ENCODE measurements at regions not wholly inside any gene's neighbourhood (a gene's known extent, or its start where the extent isn't known, plus 50 kb on each side); places are given as distances from the start of the nearest gene placed in this dataset.

- no peak for DNase-seq
These were observed 195.8 kb downstream of the FOXO1 start for GRCh38 chr13:40470660-40471059.

GRCh38 chr13:40471076-40471475 is 195.4 kb downstream of the FOXO1 start:
- no peak for DNase-seq

- DNase-seq = no peak
These were observed 194.5 kb downstream of the FOXO1 start for GRCh38 chr13:40471911-40472310.

GRCh38 chr13:40472427-40473220 is 193.8 kb downstream of the FOXO1 start:
- no peak for DNase-seq

GRCh38 chr13:40475617-40476016 is 190.8 kb downstream of the FOXO1 start:
- no peak for DNase-seq

- DNase-seq = no peak
These were observed 190.1 kb downstream of the FOXO1 start for GRCh38 chr13:40476175-40476958.

GRCh38 chr13:40477623-40478608 is 188.5 kb downstream of the FOXO1 start:
- DNase-seq = no peak

GRCh38 chr13:40478775-40479174 is 187.7 kb downstream of the FOXO1 start:
- DNase-seq = no peak

GRCh38 chr13:40479196-40479845 is 187.1 kb downstream of the FOXO1 start:
- DNase-seq = no peak

GRCh38 chr13:40480012-40480914 is 186.2 kb downstream of the FOXO1 start:
- DNase-seq = no peak

- no peak for DNase-seq
These were observed 185.4 kb downstream of the FOXO1 start for GRCh38 chr13:40480915-40481516.

GRCh38 chr13:40483601-40484000 is 182.8 kb downstream of the FOXO1 start:
- no peak for DNase-seq

GRCh38 chr13:40484101-40484800 is 182.2 kb downstream of the FOXO1 start:
- no peak for DNase-seq

GRCh38 chr13:40484974-40485373 is 181.5 kb downstream of the FOXO1 start:
- no peak for DNase-seq

GRCh38 chr13:40485611-40486517 is 180.6 kb downstream of the FOXO1 start:
- no peak for DNase-seq

GRCh38 chr13:40486518-40487163 is 179.8 kb downstream of the FOXO1 start:
- no peak for DNase-seq

GRCh38 chr13:40488869-40489391 is 177.5 kb downstream of the FOXO1 start:
- DNase-seq = no peak

GRCh38 chr13:40490086-40490758 is 176.2 kb downstream of the FOXO1 start:
- DNase-seq = no peak

Measured in NCI-H1930 (cell line).